Coronary artery (tissue), 2 donors: ENCODE measurements at regions not wholly inside any gene's neighbourhood (a gene's known extent, or its start where the extent isn't known, plus 50 kb on each side); places are given as distances from the start of the nearest gene placed in this dataset.
A peak's percentile ranks its signal among the peaks of the same experiment; 100 is the strongest.
"Not testable (repeated sequence)": the region's sequence is repeated elsewhere in the genome, so short reads cannot be mapped to it uniquely, and the experiment has no call there.

Source experiments
- DNase-seq: peaks from one replicate; pipeline ENCODE4 v3.0.0-alpha.2; 2017; ENCODE audit warnings: low spot score
- H3K27ac ChIP-seq, 2 donors: fragments of 200-600 bp; sonication (generic); one replicate each; pipeline ENCODE4 v1.5.1; 2016 to 2019
- H3K4me3 ChIP-seq: fragments of 200-600 bp; sonication (generic); 2 replicates; pipeline ENCODE4 v1.5.1; 2016; ENCODE audit warnings: mild to moderate bottlenecking, moderate library complexity
- CTCF ChIP-seq: fragments of 200-600 bp; sonication (generic); IDR thresholded peaks from one replicate; pipeline ENCODE4 v1.5.1; 2019; ENCODE audit warnings: antibody characterized with exemption

GRCh38 chr17:6924208-6924607, 71.6 kb upstream of the ALOX12 start:
- Histone ChIP-seq H3K4me3 (no peak overlapping the region), H3K27ac (no peak overlapping the region)
- TF ChIP-seq CTCF: no peak
- no peak for DNase-seq

- no peak overlapping the region for H3K4me3 ChIP-seq
- no peak for DNase-seq
- no peak overlapping the region for H3K27ac ChIP-seq
- TF ChIP-seq CTCF: no peak
These were observed 69.2 kb upstream of the ALOX12 start for GRCh38 chr17:6926667-6927066.

DNA sequence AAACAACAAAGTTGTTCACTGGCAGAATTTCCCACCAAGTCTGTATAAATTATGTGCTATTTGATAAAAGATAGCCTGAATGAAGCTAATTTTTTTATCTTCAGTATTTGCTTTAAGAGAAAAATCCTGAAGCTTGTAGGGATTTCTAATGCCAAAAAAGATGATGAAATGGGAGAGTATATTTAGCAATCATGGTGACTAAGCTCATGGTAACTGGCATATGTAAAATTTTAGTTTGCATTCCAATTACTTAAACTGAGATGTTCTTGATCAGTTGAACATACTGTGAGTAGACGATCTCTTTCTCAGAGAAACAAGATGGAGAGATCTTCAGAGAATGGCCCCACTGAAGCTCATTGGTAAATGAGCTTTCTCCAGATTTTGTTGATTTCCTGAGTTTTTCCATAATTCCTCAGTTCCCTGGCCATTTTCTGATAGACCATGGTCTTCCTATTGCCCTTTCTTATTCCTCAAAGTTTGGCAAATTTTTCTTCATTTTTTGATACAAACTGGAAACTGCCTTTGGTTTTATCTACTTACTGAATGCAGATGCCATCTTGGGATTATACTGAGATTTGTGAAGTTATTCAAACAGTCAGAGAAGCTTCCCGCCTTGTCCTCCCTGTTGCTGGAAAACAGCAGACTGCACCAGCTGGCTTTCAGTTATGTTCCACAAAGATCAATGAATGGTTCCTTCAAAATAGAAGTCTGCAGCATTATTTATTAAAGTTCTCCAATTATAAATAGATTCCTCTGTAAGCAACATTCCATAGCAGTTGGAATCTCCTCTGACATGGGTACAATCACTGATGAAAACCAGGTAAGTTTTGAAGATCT, 68.3 kb upstream of the ALOX12 start:
- Histone ChIP-seq H3K4me3 (no peak overlapping the region), H3K27ac (no peak overlapping the region)
- TF ChIP-seq CTCF: no peak
- no peak for DNase-seq

DNA sequence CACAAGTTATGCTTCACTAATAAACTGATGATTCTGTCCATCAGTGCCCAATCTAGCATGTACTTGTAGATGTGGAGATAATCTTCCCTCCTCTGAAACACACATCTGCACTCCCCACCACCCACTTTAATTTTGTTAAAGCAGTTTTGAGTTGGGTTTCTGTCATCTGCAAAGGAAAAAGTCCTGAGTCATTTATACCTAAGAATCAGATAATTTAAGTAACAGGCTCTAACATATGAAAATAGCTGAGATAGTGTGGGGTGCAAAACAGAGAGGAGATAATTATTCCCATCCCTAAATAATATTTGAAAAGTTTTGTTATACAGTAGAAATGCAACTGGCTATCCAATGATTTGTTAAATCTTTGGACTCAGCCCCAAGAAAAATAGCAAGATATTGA, 67.7 kb upstream of the ALOX12 start:
- no peak overlapping the region for H3K4me3 ChIP-seq
- TF ChIP-seq CTCF: no peak
- no peak overlapping the region for H3K27ac ChIP-seq
- DNase-seq: no peak

DNA sequence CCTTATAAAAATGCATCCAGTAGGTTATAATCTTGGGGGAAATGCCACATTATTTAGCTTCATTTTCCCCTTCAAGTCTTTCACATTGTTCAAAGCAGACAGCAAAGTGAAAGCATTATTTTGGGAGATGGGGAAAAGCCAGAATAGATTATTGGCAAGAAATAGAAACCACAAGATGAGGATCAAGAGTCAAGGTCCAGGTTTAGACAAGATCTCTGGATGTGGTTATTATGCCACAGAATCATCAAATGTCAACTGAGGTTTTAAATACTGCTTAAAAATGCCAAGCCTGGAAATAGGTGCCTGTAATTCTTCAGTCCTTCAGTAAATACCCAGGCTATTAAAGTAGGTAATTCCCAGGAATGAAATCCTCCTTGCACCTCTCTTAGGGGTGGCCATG, 65.1 kb upstream of the ALOX12 start:
- Histone ChIP-seq H3K27ac (no peak overlapping the region), H3K4me3 (no peak overlapping the region)
- TF ChIP-seq CTCF: no peak
- DNase-seq: no peak

DNA sequence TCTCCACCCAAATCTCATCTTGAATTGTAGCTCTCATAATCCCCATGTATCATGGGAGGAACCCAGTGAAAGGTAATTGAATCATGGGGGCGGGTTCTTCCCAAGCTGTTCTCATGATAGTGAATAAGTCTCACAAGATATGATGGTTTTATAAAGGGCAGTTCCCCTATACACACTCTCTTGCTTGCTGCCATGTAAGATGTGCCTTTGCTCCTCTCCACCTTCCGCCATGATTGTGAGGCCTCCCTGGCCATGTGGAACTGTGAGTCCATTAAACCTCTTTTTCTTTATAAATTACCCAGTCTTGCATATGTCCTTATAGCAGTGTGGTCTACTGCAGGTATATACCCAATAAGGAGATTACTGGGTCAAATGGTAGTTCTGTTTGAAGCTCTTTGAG, 61.3 kb upstream of the ALOX12 start:
- H3K4me3 ChIP-seq, H3K27ac ChIP-seq, DNase-seq: not testable (repeated sequence)

DNA sequence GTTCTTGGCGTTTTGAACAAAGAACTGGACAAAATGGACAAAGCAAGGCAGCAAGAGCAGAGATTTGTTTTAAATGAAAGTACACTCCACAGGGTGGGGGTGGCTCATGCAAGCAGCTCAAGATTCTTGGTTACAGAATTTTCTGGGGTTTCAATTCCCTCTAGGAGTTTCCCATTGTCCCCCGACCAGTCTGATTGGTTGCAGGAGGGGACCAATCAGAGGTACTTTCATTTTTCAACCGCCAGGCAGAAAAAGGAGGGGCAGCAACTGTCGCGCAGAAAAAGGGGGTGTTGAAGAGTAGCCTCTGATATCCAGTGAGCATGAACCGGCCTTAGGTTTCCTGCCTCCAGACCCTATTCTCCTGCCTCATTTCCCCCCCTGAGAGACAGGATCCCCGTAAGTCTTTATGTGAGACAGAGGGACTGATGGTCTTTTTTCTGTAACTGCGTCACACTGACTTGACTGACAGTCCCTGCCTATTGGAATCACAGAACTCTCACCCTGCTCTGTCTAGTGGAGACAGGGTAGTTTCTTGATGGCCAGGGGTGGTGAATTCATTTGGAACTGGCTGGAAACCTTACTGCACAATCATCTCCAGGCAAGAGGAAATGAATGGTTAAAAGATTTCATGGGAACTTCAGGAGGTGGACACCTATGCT, 59.4 kb upstream of the ALOX12 start:
- no peak for DNase-seq
- H3K27ac ChIP-seq: peak overlapping the region; percentile 46 to 75
- no peak for TF ChIP-seq CTCF
- peak overlapping the region; percentile 71 for H3K4me3 ChIP-seq
